Superior temporal gyrus (tissue), 1 donor: ENCODE measurements at regions not wholly inside any gene's neighbourhood (a gene's known extent, or its start where the extent isn't known, plus 50 kb on each side); places are given as distances from the start of the nearest gene placed in this dataset.
"Not testable (repeated sequence)": the region's sequence is repeated elsewhere in the genome, so short reads cannot be mapped to it uniquely, and the experiment has no call there.

ENCODE experiments used
- DNase-seq: peaks from one replicate; pipeline ENCODE4 v3.0.0-alpha.2; 2016; ENCODE audit errors: extremely low spot score

- DNase-seq: no peak
These were observed 70.5 kb upstream of the ADTRP start for GRCh38 chr6:11848852-11849731.

DNA sequence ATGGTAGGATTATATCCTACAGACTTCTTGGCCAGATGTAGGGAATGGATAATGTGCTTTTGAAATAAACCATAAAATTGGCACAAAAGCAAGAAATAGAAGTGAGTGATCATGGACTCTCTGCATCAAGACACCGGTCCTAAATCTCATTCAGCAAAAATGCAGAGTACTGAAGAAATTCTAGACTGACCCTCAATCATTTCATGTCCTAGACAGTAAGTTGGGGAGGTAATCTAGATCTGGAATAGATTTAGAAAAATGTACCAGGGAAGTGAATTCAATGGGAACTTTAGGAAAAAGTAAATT lies 69.7 kb upstream of the ADTRP start:
- DNase-seq: no peak

DNA sequence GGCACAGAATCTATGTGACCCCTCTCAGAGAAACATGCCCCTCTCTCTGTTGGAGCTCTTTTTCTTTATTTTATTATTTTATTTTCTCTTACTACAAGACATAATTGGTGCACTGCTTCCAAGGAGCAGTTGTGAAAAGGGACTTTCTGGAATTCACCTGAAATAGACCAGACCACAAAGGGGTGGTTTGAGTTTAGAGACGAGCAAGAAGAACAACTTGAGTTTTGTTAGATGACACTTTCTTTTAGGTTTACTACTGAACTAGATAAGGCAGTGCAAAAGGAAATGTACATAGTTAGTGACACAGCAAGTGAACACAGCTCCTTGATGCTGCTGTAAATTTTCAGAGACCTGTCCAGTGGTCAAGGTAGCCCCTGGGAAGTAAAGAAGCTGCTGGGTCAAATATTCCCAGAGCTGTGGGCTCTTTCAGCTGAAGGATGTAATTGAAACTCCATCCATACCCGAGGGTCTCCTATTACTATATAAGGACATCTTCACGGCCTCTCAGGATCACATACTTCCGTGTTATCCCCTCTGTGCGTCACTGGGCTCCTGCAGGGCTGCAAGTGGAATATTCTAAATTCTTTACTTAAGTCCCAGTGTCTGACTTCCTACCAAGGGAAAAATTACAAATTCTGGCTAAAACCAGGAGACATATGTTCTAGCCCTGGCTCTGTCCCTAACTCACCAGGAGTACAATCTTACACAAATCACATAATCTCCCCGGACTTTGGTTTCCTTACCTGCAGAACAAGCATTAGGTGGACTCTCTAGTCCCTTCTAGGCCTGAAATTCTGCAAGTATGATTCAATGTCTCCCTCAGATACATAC lies 69.1 kb upstream of the ADTRP start:
- no peak for DNase-seq

- not testable (repeated sequence) for DNase-seq
These were observed 68.5 kb upstream of the ADTRP start for GRCh38 chr6:11847068-11847467.

GRCh38 chr6:11845664-11846577 lies 67.3 kb upstream of the ADTRP start:
- no peak for DNase-seq

- not testable (repeated sequence) for DNase-seq
These were observed 64.2 kb upstream of the ADTRP start for GRCh38 chr6:11842795-11843194.

- DNase-seq: no peak
These were observed 56.5 kb upstream of the ADTRP start for GRCh38 chr6:11835065-11835464.

DNA sequence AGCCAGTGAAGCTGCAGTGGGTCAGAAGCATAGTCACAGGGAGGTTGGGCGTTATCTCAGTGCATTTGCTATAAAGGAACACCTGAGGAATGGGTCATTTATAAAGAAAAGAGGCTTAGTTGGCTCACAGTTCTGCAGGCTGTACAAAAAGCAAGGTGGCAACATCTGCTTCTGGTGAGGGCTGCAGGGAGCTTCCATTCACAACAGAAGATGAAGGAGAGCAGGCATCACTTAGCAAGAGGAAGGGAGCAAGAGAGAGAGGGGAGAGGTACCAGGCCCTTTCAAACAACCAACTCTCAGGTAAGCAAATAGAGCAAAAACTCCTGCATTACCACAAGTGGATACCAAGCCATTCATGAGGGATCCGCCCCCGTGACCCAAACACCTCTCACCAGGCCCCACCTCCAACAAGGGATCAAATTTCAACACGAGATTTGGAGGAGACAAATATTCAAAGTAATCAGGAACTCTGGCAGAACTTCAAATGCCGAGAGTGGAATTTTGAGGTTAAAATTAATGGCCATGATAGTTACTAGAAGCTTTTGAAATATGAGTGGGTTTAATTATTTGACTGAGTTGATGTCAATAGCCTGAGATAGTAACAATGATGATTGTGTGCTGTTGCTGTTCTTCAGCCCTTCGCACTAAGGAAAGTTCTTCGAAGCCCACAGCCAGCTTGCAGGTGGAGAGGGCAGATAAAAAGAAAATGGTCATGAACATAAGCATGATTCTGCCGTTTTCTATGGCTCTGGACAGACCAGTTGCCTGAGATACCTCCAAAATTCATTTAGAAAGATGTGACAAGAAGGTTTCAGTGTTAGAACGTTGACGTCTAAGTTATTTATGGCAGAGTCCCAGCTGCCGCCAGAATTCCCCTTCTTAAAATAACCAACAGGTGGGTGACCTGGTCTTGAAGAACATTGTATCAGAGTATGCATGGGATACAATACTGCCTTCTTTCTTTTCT lies 55.3 kb upstream of the ADTRP start:
- no peak for DNase-seq

DNA sequence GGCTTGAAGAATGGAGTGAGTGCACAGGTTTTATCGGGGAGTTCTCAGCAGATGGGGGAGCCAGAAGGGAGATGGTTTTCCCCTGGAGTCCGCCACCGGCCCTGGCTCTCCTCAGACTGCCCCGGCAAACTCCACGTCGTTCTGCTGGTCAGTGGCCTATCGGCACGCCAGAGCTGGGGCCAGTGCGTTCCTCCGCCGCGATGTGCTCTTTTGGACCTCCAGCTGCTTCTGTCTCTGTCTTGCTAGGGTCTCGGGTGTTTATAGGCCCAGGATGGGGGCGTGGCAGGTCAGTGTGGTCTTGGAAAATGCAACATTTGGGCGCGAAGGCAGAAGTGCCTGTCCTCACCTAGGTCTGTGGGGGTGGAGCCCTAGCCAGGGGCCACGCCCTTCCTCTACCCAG lies 53.0 kb upstream of the ADTRP start:
- no peak for DNase-seq

DNA sequence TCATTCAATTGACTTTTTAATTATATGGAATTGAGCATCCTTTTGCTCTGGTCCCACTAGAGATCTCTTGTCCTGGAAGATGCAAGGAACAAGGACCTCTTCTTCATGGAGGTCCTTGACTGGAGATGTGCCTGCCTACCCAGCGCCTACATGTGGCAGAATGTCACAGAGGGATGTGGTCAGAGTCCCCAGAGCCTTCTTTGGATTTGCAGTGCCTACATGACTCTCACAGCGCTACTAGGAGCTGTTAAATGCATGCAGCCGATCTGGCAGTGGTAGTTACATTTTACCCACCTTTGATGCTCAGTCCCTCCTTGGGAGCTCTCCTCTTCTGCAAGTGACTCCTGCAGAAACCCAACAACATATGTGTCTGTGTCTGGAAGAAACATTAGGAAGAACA lies 51.9 kb upstream of the ADTRP start:
- no peak for DNase-seq

DNA sequence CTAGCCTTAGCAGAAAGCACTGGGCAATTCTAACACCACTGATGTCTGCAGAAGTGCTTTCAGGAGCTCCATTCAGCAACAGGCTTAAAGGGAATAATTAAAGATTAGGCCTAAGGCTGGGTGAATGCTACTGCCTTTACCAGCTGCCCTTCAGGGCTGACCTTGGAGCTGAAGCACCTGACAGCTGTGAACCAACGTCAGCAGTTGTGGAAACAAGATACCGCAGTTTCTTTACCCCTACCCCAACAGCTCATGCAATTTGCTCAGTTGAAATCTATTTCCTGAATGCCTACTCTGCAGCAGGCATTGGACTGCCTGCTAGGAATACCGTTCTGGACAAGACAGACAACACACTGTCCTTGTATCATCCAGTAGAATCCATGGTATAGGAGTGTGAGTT lies 51.5 kb upstream of the ADTRP start:
- no peak for DNase-seq

DNA sequence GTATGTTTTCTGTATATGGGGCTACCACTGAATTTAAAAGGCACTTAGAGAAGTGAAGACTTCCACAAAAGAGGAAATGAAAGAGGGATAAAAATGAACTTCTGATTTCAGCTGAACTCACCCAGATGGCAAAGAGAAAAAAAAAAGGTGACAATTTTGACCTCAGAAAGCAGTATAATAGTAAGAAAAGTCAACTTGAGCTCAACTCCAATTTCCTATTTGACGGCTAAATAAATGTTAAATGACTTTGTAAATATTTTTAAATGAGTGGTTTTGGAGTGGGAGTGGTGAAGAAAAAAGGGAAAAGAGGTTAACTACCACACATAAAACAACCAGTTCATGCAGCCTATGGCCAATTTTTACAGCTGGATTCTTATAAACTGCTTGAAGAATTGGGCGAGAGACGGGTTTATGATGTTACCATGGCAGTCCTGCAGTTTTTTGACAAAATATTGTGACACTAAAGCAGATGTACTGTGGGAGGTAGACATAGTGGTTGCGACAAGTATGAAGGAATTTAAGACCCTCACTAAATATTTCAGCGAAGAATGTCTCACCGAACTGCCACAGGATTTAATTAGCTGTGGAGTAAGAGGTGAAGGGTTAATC lies 49.8 kb upstream of the ADTRP start:
- DNase-seq: no peak
